NB4 (cell line): ENCODE measurements at regions not wholly inside any gene's neighbourhood (a gene's known extent, or its start where the extent isn't known, plus 50 kb on each side); places are given as distances from the start of the nearest gene placed in this dataset.

Experiments
- MAX ChIP-seq: IDR thresholded peaks from 2 replicates; pipeline ENCODE4 v1.6.1; 2011; ENCODE audit warnings: low read depth, low read length
- MYC ChIP-seq: IDR thresholded peaks from 2 replicates; pipeline ENCODE4 v1.6.1; 2011; ENCODE audit warnings: low read depth, low read length
- POLR2A ChIP-seq: IDR thresholded peaks from 2 replicates; pipeline ENCODE4 v1.6.1; 2011; ENCODE audit warnings: mild to moderate bottlenecking; ENCODE audit not compliant: insufficient read length; ENCODE audit errors: extremely low read depth
- TF ChIP-seq, protein P1 (sequence below): IDR thresholded peaks from one replicate; pipeline ENCODE4 v1.5.1; 2012; ENCODE audit warnings: low read depth, low read length

- TF ChIP-seq, protein P1, sequence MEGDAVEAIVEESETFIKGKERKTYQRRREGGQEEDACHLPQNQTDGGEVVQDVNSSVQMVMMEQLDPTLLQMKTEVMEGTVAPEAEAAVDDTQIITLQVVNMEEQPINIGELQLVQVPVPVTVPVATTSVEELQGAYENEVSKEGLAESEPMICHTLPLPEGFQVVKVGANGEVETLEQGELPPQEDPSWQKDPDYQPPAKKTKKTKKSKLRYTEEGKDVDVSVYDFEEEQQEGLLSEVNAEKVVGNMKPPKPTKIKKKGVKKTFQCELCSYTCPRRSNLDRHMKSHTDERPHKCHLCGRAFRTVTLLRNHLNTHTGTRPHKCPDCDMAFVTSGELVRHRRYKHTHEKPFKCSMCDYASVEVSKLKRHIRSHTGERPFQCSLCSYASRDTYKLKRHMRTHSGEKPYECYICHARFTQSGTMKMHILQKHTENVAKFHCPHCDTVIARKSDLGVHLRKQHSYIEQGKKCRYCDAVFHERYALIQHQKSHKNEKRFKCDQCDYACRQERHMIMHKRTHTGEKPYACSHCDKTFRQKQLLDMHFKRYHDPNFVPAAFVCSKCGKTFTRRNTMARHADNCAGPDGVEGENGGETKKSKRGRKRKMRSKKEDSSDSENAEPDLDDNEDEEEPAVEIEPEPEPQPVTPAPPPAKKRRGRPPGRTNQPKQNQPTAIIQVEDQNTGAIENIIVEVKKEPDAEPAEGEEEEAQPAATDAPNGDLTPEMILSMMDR = no peak
- TF ChIP-seq POLR2A = no peak
- TF ChIP-seq MAX = no peak
- no peak for TF ChIP-seq MYC
These were observed 247.9 kb downstream of the FOXD2 start for GRCh38 chr1:47685763-47686066.
